SU-DHL-6 (cell line): ENCODE measurements at regions not wholly inside any gene's neighbourhood (a gene's known extent, or its start where the extent isn't known, plus 50 kb on each side); places are given as distances from the start of the nearest gene placed in this dataset.

Source experiments
- H2AFZ ChIP-seq: fragments of 200-600 bp; sonication (generic); 2 replicates; pipeline ENCODE4 v1.6.1; 2014; ENCODE audit warnings: low read depth, mild to moderate bottlenecking, moderate library complexity, mixed read lengths, antibody characterized with exemption, low read length; ENCODE audit not compliant: severe bottlenecking
- H3F3A ChIP-seq: fragments of 200-600 bp; shearing (Covaris generic); 2 replicates; pipeline ENCODE4 v1.6.0; 2016; ENCODE audit warnings: antibody characterized with exemption, mild to moderate bottlenecking; ENCODE audit not compliant: insufficient read depth
- H3K27ac ChIP-seq: fragments of 200-600 bp; sonication (generic); 2 replicates; pipeline ENCODE4 v1.5.1; 2016; ENCODE audit warnings: low read depth, mild to moderate bottlenecking, low read length, moderate library complexity, mixed read lengths
- H3K27me3 ChIP-seq: fragments of 200-600 bp; sonication (generic), shearing (Covaris generic); 2 replicates; pipeline ENCODE4 v1.6.0; 2014; ENCODE audit warnings: mild to moderate bottlenecking, low read length
- H3K36me3 ChIP-seq: fragments of 200-600 bp; sonication (generic); 2 replicates; pipeline ENCODE4 v1.6.1; 2014; ENCODE audit warnings: mild to moderate bottlenecking, low read length, mixed read lengths
- H3K4me2 ChIP-seq: fragments of 300-600, 200-600 bp; shearing (Covaris generic), sonication (generic); 2 replicates; pipeline ENCODE4 v1.6.0; 2014; ENCODE audit warnings: low read length, low read depth, mild to moderate bottlenecking; ENCODE audit not compliant: poor library complexity, severe bottlenecking
- H3K4me3 ChIP-seq: fragments of 200-600 bp; sonication (generic); 2 replicates; pipeline ENCODE4 v1.5.1; 2014; ENCODE audit warnings: antibody characterized with exemption, low read length, mild to moderate bottlenecking, mixed read lengths; ENCODE audit not compliant: insufficient read depth, poor library complexity, severe bottlenecking
- H3K79me2 ChIP-seq: fragments of 200-600 bp; sonication (generic); 2 replicates; pipeline ENCODE4 v1.6.1; 2014; ENCODE audit warnings: mild to moderate bottlenecking, low read length, moderate library complexity; ENCODE audit not compliant: insufficient read depth
- H3K9ac ChIP-seq: fragments of 200-600 bp; sonication (generic); 2 replicates; pipeline ENCODE4 v1.7.0; 2014; ENCODE audit warnings: mild to moderate bottlenecking, low read length
- H3K9me2 ChIP-seq: fragments of 200-600 bp; sonication (generic); replicated peaks from 2 replicates; pipeline ENCODE4 v1.6.1; 2014; ENCODE audit warnings: low read length; ENCODE audit not compliant: insufficient read depth
- H3K9me3 ChIP-seq: fragments of 200-600 bp; sonication (generic); 2 replicates; pipeline ENCODE4 v1.6.1; 2014; ENCODE audit warnings: low read length, mixed read lengths; ENCODE audit not compliant: insufficient read depth
- H4K20me1 ChIP-seq: fragments of 200-600 bp; sonication (generic); 2 replicates; pipeline ENCODE4 v1.6.1; 2014; ENCODE audit warnings: low read depth, mild to moderate bottlenecking, antibody characterized with exemption, low read length, moderate library complexity, mixed read lengths
- CTCF ChIP-seq: fragments of 200-600 bp; sonication (generic); IDR thresholded peaks from one replicate; pipeline ENCODE4 v1.5.1; 2017; ENCODE audit warnings: antibody characterized with exemption, mild to moderate bottlenecking, low read length, moderate library complexity; ENCODE audit not compliant: insufficient read depth, poor library complexity, severe bottlenecking
- EZH2phosphoT487 ChIP-seq: fragments of 200-600 bp; sonication (generic), shearing (Covaris generic); conservative IDR thresholded peaks from 2 replicates; pipeline ENCODE4 v1.6.1; 2018; ENCODE audit warnings: mild to moderate bottlenecking, antibody characterized with exemption, low read length, moderate library complexity, mixed read lengths

- no peaks in the 10 kb centered on the region for H3K36me3 ChIP-seq
- H3K27ac ChIP-seq, result peak overlapping the region; percentile 81
- 0 out of 2 replicates have a peak, but pooled peaks cover 10% of the 10 kb centered on the region for H3F3A ChIP-seq
- H2AFZ ChIP-seq, result no peak overlapping the region
- peak overlapping the region; percentile 22 for H3K4me3 ChIP-seq
- H3K79me2 ChIP-seq, result no peaks in the 10 kb centered on the region
- TF ChIP-seq CTCF, result no peak
- TF ChIP-seq EZH2phosphoT487, result no peak
- H3K4me2 ChIP-seq, result peak overlapping the region; percentile 50
- peak overlapping the region; percentile 33 for H3K9ac ChIP-seq
- H3K9me2 ChIP-seq, result no peaks in the 10 kb centered on the region
- no peaks in the 10 kb centered on the region for H3K27me3 ChIP-seq
- H3K9me3 ChIP-seq, result no peaks in the 10 kb centered on the region
- no peaks in the 10 kb centered on the region for H4K20me1 ChIP-seq
These were observed 426.1 kb upstream of the CADM1 start for GRCh38 chr11:115930291-115930690.

GRCh38 chr11:115929618-115930129, 425.5 kb upstream of the CADM1 start:
- no peaks in the 10 kb centered on the region for H3K9me2 ChIP-seq
- no peak overlapping the region for H2AFZ ChIP-seq
- 0 out of 2 replicates have a peak, but pooled peaks cover 10% of the 10 kb centered on the region for H3F3A ChIP-seq
- no peak overlapping the region for H3K4me3 ChIP-seq
- peak overlapping the region; percentile 81 for H3K27ac ChIP-seq
- H3K9me3 ChIP-seq, result no peaks in the 10 kb centered on the region
- H3K79me2 ChIP-seq, result no peaks in the 10 kb centered on the region
- H4K20me1 ChIP-seq, result no peaks in the 10 kb centered on the region
- TF ChIP-seq EZH2phosphoT487, result no peak
- no peak for TF ChIP-seq CTCF
- H3K36me3 ChIP-seq, result no peaks in the 10 kb centered on the region
- H3K9ac ChIP-seq, result no peak overlapping the region
- peak overlapping the region; percentile 50 for H3K4me2 ChIP-seq
- H3K27me3 ChIP-seq, result no peaks in the 10 kb centered on the region

GRCh38 chr11:115928811-115929210, 424.6 kb upstream of the CADM1 start:
- Histone ChIP-seq H3K9ac (no peak overlapping the region), H3K27ac (no peak overlapping the region), H3K36me3 (no peaks in the 10 kb centered on the region), H3K79me2 (no peaks in the 10 kb centered on the region), H2AFZ (no peak overlapping the region), H3K4me3 (no peak overlapping the region), H3K4me2 (no peak overlapping the region), H3K27me3 (no peaks in the 10 kb centered on the region), H3F3A (0 out of 2 replicates have a peak, but pooled peaks cover 10% of the 10 kb centered on the region), H4K20me1 (no peaks in the 10 kb centered on the region), H3K9me3 (no peaks in the 10 kb centered on the region), H3K9me2 (no peaks in the 10 kb centered on the region)
- TF ChIP-seq EZH2phosphoT487 (no peak), CTCF (no peak)
